NCI-H1694 treated with DMSO at 0.1 percent for 48 hours (cell line): ENCODE measurements at regions not wholly inside any gene's neighbourhood (a gene's known extent, or its start where the extent isn't known, plus 50 kb on each side); places are given as distances from the start of the nearest gene placed in this dataset.
"Not testable (repeated sequence)": the region's sequence is repeated elsewhere in the genome, so short reads cannot be mapped to it uniquely, and the experiment has no call there.

ENCODE experiments used
- DNase-seq: peaks from one replicate; lab custom pipeline; 2025; lab: John Stamatoyannopoulos, UW

- no peak for DNase-seq
Measured at GRCh38 chrX:122567911-122568310, 616.2 kb upstream of the GRIA3 start.

- no peak for DNase-seq
Measured at GRCh38 chrX:122572461-122572860, 611.6 kb upstream of the GRIA3 start.

GRCh38 chrX:122579036-122579435 is 605.0 kb upstream of the GRIA3 start:
- no peak for DNase-seq

GRCh38 chrX:122579526-122579925 is 604.6 kb upstream of the GRIA3 start:
- DNase-seq: no peak

GRCh38 chrX:122582280-122582974 is 601.7 kb upstream of the GRIA3 start:
- DNase-seq: no peak

- DNase-seq: no peak
Measured at GRCh38 chrX:122582975-122583305, 601.1 kb upstream of the GRIA3 start.

- no peak for DNase-seq
Measured at GRCh38 chrX:122583551-122583950, 600.5 kb upstream of the GRIA3 start.

- peak; percentile 11 for DNase-seq
Measured at GRCh38 chrX:122584981-122585380, 599.1 kb upstream of the GRIA3 start.

GRCh38 chrX:122586831-122587230 is 597.2 kb upstream of the GRIA3 start:
- DNase-seq: no peak

GRCh38 chrX:122591546-122591945 is 592.5 kb upstream of the GRIA3 start:
- no peak for DNase-seq

- no peak for DNase-seq
Measured at GRCh38 chrX:122596998-122597397, 587.1 kb upstream of the GRIA3 start.

- no peak for DNase-seq
Measured at GRCh38 chrX:122622795-122623194, 561.3 kb upstream of the GRIA3 start.

GRCh38 chrX:122625239-122625638 is 558.8 kb upstream of the GRIA3 start:
- DNase-seq: no peak

- DNase-seq: no peak
Measured at GRCh38 chrX:122625821-122626220, 558.3 kb upstream of the GRIA3 start.

GRCh38 chrX:122626871-122627270 is 557.2 kb upstream of the GRIA3 start:
- no peak for DNase-seq

GRCh38 chrX:122641136-122641535 is 542.9 kb upstream of the GRIA3 start:
- no peak for DNase-seq

- DNase-seq: no peak
Measured at GRCh38 chrX:122641826-122642225, 542.3 kb upstream of the GRIA3 start.

- not testable (repeated sequence) for DNase-seq
Measured at GRCh38 chrX:122655256-122655655, 528.8 kb upstream of the GRIA3 start.

- no peak for DNase-seq
Measured at GRCh38 chrX:122666601-122667000, 517.5 kb upstream of the GRIA3 start.

- DNase-seq: no peak
Measured at GRCh38 chrX:122667667-122668066, 516.4 kb upstream of the GRIA3 start.

GRCh38 chrX:122703762-122704161 is 480.3 kb upstream of the GRIA3 start:
- no peak for DNase-seq

- DNase-seq: no peak
Measured at GRCh38 chrX:122739770-122740169, 444.3 kb upstream of the GRIA3 start.

GRCh38 chrX:122770581-122770980 is 413.5 kb upstream of the GRIA3 start:
- no peak for DNase-seq

- no peak for DNase-seq
Measured at GRCh38 chrX:122771933-122772332, 412.1 kb upstream of the GRIA3 start.

GRCh38 chrX:122777766-122778165 is 406.3 kb upstream of the GRIA3 start:
- DNase-seq: no peak
